ENCODE measurements at regions not wholly inside any gene's neighbourhood (a gene's known extent, or its start where the extent isn't known, plus 50 kb on each side); places are given as distances from the start of the nearest gene placed in this dataset.
A peak's percentile ranks its signal among the peaks of the same experiment; 100 is the strongest.
"Not testable (repeated sequence)": the region's sequence is repeated elsewhere in the genome, so short reads cannot be mapped to it uniquely, and the experiment has no call there.

DNA sequence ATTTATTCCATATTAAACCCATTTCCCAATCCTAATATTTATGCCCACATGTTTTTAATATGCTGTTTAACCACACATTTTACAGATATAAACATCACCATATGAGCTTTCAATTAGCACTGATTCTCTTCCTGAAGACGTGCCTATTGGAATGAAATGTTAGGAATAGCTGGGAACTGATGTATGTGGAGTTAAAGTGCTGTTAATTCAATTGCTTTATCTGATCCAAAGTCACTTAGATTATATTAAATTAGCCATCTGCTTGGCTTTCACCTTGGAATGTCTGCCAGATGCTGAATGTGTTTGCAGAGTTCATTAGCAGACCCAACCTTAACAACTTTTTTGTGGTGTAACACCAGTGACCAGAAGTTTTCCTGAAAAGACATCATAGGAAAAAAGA, 942.9 kb upstream of the KLHL29 start:
- peak; percentile 22 for DNase-seq

DNA sequence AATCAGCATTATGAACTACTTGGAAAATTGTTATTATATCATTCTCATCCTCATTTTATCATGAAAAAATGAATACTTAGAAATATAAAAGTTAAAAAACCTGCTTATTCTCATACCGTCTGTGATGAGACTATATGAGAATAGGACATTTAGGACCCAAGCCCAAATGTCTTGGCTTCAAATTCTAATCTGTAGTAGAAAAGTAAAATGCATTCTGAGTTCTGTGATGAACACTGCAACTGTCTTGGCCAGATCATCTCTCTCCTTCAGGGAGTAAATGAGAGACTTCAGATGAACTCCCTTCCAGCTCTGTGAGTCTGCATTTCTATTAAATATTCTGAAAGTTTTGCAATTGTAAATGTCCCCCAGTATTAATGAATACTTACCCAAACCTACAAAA, 940.7 kb upstream of the KLHL29 start:
- no peak for DNase-seq

DNA sequence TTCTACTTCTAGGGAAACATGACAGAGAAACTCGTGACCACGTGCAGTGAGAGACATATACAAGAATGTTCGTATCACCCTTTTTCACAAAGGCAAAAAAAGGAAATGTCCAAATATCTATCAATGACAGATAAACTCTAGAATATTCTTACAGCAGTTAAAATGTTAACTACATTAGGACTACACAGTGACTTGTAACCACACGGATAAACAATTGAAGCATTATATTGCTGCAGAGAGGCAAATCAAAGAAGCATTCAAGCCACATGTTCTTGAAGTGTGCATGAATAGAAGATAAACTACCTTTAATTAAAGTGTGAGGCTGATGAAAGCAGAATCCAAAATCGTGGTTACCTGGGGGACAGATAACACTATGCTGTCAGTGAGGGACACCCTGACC, 935.3 kb upstream of the KLHL29 start:
- DNase-seq: no peak

DNA sequence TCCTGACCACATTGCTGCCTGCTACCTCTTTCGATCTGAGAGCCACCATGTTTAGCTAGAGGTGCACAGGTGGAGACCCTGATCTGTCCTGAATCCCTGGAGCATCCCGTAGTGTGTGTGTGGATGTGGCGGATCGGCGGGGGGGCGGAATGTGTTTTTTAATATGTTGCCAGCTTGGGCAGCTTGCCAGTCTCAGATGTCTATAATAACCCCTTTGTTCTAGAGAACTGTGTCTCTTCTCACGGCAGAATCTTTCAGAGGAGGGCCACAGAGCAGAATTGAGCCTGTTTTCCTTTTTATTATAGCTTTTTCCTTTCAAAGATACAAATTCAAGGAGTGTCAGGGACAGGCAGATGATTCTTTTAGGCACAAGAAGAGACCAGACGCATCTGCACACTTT, 934.1 kb upstream of the KLHL29 start:
- DNase-seq: no peak

DNA sequence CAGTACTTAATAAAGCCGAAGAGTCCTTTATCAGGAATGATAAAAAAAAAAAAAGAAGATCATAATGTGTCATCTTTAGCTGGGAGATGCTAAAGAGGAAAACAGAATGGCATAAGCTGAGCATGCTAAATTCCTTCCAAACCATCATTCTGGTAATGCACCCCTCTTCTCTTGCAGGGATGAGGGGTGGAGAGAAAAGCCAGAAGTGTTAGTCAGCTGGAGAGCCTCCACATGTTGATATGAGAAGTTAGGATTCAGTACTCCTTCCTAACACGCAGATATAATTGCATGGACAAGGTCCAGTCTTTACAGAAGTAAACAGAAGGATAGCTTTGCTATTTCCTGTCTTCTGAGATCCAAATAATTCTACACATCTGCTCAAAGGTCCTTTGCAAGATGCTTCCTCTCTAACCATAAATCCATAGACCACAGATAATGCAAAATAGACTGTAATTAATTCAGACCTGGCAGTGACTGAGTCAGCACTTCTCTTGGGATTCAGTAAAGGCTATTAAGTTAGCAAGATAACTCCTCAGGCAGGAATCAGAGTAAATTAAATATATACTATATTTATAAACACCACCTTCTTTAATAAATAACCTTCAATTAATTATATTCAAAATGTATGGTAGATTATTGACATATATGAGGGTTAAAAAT, 930.0 kb upstream of the KLHL29 start:
- no peak for DNase-seq

DNA sequence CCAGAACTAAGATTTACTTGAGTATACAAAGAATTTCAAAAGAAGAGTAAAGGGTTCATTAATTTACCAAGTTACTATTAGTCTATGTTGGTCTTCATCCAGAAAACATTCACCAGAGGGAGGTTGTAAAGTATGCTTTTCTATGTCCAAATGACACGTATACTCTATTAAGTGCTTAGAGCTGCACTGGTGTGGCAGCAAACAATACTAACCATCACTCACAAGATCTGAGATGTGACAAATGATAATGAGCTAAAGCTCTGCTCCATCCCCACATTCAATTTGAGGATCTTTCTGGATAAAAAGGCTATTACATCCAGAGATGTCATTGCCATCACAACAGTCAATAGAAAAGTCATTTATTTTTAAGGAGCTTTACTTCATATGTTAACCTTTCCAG, 926.5 kb upstream of the KLHL29 start:
- DNase-seq: no peak

DNA sequence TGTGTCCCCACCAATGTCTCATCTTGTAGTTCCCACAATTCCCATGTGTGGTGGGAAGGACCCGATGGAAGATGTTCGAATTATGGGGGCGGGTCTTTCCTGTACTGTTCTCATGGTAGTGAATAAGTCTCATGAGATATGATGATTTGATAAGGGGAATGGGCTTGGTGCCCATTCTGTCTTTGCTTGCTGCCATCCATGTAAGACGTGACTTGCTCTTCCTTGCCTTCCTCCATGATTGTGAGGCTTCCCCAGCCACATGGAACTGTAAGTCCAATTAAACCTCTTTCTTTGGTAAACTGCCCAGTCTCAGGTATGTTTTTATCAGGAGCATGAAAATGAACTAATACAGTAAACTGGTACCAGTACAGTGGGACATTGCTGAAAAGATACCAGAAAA, 909.9 kb upstream of the KLHL29 start:
- not testable (repeated sequence) for DNase-seq

DNA sequence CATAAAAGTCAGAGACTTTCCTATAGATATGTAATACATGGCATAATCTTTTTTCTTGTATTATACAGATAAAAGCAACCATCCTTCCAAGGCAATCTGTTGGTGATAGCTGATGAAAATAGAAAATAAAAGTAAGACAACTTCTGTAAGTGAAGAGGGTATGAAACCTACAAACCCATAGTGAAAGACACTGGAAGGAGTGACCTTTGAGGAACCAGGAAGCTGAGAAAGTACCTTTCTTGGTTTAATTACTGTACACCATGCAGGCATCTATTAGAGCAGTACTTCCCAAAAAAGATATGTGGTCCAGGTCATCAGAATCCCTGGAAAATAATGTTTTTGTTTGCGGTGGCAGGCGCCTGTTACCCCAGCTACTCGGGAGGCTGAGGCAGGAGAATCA, 906.6 kb upstream of the KLHL29 start:
- no peak for DNase-seq

DNA sequence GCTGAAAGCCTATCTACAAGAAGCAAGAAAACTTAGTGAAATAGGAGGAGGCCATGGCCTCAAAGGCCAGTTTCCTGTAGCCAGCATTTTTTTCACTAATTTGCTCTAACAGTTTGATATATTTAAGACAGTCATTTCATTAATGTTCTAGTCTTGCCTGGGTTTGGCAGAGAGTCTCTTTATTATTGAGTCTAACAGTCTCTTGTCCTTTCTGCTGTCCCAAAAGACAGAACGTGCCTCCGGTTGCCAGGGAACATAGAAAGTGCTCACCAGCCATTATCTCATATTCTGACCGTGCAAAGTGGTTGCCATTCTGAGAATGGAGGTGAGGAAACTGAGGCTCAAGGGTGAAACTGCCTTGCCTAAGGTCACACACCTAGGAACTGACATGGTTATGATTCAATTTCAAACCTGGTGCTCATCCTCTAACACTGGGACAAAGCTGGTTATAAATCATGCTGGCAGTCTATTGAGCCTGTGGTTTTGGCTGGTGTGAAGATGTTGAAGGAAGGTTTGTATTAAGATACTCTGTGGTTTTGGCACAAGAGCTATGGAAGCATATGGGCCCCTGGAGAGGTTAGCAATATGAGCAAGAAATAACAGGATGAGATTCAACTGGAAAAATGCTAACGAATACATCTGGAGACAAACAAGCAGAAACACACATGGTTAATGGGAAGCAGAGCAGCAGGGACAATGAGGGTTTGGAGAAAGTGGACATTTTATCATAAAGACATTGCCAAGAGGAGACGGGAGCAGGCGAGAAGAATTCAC, 903.3 kb upstream of the KLHL29 start:
- peak; percentile 97 for DNase-seq

DNA sequence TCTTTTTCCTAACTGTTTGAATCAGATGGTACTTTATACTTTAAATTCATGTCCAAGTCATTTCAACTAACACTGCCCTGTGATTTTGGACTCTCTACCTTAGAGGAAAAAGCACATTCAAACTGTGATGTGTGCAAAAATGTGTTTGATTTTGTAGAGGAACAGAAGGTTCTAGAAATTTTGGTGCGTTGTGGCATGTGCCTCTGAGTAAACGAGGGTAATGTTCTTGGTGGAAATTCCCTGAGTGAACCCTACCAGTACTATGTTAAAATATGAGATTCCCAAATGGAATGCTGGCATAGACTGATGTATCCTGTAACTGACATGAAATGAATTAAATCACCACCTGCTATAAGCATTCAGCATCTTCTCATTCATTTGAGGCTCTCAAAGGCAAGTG, 901.9 kb upstream of the KLHL29 start:
- DNase-seq: peak; percentile 25

DNA sequence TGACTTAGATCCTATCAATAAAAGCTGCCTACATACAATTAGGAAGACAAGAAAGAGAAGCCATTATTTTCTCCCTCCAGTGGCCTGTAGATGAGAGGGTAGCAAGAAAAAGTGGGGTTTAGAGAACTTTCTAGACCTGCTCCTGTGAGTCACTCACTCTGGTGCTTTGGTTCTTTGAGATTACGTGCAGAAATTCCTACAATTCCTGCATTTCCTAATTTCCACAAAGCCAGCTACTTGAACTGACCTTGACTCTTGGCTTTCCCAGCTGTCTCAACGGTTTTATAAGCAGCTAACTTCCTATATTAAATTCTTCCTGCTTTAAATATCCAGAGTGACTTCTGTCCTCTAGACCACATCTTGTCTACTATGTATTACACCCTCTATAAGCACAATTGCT, 899.5 kb upstream of the KLHL29 start:
- DNase-seq: no peak

DNA sequence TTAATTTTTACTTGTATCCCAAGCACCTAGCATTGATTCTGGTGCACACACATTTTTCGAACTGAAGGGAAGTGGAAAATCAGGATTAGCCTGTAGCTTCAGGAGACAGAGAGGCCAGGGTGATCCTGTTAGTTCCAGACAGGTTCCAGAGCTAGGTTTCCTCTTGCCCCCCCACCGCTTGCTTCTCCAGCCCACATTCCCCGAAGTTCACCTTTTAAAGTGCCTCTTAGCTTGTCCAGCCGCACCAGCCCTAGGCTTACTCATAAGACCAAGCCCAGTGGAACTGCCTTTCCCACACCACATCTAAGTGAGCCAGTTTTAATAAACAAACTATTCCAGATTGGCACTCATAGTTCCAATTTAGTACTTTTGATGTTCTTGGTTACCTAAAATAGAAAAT, 898.6 kb upstream of the KLHL29 start:
- no peak for DNase-seq

DNA sequence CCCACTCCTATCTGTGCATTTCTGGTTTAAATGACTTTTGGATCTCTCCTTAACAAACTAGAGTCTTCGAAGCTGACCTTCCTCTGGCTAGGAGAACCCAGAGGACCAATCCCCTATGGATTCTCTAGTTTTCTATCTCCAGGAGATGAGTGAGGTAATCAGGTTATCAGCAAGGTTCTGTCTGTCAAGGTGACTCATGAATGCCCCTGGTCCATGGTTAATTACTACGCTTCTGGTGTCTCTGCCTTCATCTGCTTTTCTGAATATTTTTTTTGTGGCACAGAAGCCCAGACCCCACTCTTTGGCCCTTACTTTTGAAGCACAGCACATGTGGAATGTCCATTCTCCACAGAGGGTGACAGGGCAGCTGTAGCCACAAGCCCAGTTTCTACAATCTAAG, 897.9 kb upstream of the KLHL29 start:
- no peak for DNase-seq

DNA sequence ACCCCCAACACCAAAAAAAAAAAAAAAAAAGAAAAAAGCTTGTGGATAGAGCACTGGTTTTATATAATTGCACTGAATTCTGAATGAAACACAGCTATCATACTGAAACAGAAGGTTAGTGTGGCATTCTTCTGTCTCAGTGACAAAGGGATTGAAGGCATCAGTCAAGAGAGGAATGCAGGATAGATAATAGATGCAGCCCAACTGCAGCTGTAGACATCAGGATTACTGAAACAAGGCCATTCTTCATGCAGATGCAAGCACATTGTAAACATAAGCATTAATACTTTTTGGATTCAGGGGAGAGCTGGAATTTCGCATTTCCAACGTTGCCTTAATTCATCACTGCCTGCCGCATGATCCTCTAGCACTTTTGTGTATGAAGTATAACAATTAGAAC, 897.4 kb upstream of the KLHL29 start:
- DNase-seq: no peak

DNA sequence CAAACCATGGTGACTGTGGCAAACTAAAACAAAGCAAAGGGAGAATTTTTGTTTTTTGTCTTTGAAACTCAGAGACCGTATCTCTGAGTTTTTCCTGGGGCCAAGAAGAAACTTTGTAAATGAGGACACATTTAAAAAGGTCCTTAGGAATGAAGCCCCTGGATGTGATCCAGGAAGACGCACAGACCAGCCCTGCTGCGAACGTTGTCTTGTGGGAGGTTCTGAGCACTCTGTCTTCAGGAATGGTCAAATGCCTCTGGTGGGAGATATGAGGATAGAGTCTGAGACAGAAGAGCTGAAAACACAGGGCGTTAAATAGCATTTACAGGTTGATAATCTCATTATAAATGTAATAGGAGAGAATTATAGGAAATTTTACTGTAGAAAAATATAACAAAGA, 893.5 kb upstream of the KLHL29 start:
- no peak for DNase-seq

DNA sequence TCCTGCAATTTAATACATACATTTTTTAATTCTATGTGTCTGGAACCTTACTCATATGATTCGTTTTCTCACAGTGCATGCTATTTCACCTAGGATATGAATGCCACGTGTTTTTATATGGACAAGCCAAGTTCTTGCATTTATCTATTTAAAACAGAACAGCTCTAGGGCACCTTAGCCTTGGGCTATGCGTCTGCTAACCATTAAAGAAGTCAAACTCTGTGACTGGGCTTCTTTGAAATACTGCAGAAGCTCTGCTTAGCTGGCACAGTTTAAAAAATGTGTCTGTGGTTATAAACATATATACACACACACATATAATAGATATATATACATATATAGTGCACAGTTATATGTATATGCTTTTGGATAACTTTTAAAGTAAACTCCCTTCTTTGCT, 890.8 kb upstream of the KLHL29 start:
- no peak for DNase-seq

DNA sequence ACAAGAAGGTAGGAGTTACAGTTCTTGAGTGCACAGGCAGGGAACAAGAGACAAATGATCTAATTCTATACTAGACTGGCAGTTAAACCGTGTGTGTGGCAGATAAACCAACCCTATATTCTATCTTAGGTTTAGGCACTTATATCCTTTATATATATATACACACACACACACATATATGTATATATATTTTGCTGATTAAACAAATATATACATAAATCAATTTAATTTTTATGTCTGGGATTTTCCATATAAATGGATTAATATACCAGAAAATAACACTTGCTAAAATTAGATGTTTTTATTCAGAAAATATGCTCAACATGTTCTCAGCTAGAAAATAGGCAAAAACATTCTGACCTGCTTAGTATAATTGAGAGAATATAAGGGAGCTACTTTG, 887.9 kb upstream of the KLHL29 start:
- no peak for DNase-seq

DNA sequence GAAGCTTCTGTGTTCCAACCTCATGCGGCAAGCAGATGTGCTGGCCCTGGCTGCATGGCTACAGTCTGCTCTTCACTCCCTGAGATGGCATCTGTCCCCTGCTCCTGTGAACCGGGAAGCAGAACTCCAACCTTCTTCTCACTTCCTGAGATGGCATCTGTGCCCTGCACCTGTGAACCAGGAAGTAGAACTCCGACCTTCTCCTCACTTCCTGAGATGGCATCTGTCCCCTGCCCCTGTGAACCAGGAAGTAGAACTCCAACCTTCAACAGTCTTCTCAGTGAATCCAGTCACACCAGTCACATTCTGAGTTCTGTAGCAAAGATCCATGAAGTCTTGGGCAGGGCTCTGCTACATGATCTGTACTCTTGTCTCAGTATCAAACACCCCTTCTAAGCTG, 887.2 kb upstream of the KLHL29 start:
- DNase-seq: no peak

DNA sequence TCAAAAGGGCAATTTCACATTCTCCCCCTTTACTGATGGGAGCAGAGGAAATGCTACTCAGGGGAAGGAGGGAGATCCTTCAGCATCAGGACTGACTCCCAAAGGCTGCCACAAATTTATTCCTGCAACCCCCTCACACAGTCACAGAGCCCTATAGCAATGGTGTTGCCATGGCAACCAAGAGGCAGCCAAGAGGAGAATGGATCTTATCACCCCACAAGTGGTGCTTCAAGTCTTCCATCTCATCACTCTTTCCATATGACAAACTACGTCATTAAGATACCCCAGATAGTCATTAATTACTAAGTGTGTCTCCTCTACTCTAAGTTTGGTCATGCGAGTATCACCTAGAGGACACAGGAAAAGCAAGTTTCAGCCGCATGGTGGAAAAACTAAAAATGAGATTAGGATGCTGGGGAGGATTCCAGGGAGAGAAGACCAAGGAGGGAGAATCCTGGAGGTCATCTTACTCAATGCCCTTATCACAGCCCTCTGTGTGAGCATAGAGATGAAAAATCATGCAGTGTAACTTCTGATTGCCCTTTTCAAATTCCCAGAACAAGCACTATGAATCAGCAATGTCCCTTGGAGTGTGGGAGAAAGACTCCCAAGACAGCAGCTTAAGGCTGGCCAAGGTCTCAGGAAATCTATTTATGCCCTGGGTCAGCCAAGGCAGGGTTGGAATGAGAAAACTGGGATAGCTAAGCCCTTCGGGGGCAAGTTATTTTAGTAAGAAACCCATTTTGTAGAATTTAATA, 885.7 kb upstream of the KLHL29 start:
- DNase-seq: no peak

DNA sequence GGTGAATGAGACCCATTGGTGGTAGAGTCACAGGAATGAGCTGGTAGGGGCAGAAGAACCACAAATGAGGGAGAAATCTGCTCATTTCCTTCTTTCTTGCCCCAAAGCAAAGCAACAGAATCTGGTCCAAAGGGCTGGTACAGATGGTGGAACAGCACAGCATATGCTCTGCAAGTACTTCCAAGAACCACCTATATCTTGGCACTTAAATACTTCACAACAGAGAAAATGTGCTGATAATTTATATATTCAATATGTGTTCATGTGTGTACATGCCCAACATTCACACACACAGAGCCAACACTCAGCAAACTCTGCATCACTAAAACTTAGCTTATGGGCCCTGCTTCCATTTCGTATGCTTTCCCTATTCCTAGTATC, 884.4 kb upstream of the KLHL29 start:
- no peak for DNase-seq

DNA sequence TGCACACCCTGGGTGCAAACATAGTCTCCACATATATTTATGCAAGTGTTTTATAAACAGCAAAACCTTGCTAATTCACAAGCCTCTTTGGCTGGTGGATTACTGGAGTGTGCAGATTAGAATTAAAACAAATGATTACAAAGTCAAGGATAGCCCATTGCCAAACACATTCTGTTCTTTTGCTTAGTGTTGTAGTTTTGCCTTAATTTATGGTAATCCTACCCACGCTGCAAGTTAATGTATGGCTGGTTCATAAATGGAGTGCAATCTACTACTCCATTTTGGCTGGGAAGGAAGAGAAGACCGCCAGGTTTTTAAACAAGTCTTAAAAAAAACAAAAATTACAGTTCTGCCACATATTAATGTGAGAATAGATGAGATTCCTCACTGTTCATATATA, 883.1 kb upstream of the KLHL29 start:
- DNase-seq: no peak

DNA sequence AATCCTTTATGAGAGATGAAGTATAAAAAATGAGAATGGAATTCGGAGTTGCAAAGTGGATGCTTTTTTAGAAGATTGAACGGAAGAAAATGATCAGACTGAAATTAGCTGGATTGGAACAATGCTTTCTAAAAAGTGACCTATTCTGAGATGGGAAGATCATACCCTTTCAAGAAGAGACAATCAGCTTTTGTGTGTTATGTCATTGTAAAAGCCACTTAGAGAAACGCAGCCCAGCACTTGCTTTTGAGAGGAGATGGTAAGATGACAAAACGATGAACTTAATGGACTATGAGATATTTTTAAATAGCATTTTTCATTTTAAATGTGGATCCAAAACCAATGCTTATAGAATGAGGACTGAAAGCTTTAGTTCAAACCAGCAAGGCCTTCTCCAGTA, 871.4 kb upstream of the KLHL29 start:
- DNase-seq: no peak

DNA sequence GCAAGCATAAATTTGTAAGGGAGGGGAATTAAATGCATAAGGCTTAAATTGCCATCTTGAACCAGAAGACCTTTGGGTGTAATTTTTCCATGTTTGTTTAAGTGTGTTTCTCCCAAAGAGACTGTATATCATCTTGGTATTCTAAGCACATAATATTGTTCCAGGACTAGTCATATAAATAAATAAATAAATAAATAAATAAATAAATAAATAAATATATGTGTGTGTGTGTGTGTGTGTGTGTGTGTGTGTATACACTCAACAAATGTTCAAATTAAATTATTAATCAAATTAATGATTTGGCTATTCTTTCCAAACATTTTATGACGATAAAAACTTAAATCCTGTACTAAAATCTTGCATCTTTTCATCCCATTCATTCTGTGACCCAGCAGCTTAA, 867.8 kb upstream of the KLHL29 start:
- DNase-seq: no peak

DNA sequence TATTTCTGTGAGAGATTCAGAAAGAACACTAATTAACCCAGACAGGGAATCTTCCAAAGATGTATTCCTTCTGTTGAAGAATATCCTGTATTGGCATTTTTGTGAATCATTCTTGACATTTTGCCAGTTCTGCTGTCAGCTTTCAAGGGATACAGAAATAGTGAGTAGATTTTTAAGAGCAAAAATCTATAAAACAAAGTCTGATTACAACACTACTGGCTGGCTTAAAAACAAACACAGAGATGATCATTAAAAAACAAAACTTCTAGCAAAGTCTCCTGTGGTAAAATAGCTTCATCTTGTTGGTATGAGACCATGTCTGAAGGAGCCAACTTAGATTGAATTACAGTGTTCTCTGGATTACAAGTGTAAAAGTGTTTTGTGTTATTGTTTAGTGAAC, 866.3 kb upstream of the KLHL29 start:
- no peak for DNase-seq

All from NCI-H446 treated with DMSO at 0.1 percent for 48 hours (cell line).